ENCODE measurements at regions not wholly inside any gene's neighbourhood (a gene's known extent, or its start where the extent isn't known, plus 50 kb on each side); places are given as distances from the start of the nearest gene placed in this dataset.
"Not testable (repeated sequence)": the region's sequence is repeated elsewhere in the genome, so short reads cannot be mapped to it uniquely, and the experiment has no call there.

DNA sequence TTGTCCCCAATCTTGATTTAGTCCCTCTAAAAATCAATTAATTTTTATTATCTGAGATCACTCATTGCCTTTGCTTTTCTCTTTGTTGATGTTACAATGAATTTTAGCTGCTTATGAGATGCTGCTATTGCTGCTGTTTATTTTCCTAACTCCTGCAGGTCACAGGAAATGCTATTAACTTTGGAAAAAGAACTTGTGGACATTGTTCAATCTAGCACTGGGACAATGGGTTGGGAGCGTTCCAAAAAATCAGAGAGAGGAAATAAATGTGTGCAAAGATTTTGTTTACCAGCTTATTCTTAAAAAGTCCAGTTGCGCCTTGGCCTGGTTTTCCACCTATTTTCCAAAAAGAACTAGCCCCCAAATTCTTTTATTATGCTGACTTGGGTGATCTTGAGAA is 268.3 kb downstream of the PTH2R start:
- no peaks in the 10 kb centered on the region for H3K36me3 Mint-ChIP-seq
- H3K27ac Mint-ChIP-seq: no peak overlapping the region
- H3K4me3 Mint-ChIP-seq: no peak overlapping the region
- H3K9me3 Mint-ChIP-seq: peaks cover 0 to 52% (median 4%) of the 10 kb centered on the region in 6 donors
- H3K4me1 Mint-ChIP-seq: no peaks in the 10 kb centered on the region
- DNase-seq: no peak
- H3K27me3 Mint-ChIP-seq (ENCODE audit: low read depth in 3 of 3): peaks cover 0 to 2% (median 0%) of the 10 kb centered on the region in 3 donors

GRCh38 chr2:208685929-208686328 is 279.3 kb downstream of the PTH2R start:
- DNase-seq; H3K27me3 Mint-ChIP-seq (ENCODE audit: low read depth in 3 of 3); H3K27ac Mint-ChIP-seq; H3K4me1 Mint-ChIP-seq; H3K36me3 Mint-ChIP-seq; H3K4me3 Mint-ChIP-seq: not testable (repeated sequence)
- peaks cover 13 to 53% (median 29%) of the 10 kb centered on the region in 6 donors for H3K9me3 Mint-ChIP-seq

DNA sequence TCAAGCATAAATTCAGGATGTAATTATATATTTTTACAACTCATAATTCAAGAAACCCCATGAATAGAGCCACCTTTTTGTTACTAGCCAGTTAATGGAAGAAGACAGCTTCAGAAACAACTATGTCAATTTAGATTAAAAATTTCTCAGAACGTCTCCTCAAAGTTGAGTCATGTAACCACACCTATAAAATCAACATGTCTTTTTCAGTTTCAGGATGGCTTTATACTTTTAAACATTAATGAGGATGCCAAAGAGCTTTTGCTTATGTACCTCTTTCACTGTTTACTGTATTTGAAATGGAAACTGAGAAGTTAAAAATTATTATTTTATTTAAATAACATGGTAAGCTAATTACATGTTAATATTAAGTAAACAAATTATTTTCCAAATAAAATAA is 280.1 kb downstream of the PTH2R start:
- H3K9me3 Mint-ChIP-seq: peaks cover 14 to 57% (median 30%) of the 10 kb centered on the region in 6 donors
- H3K36me3 Mint-ChIP-seq: no peaks in the 10 kb centered on the region
- H3K27me3 Mint-ChIP-seq (ENCODE audit: low read depth in 3 of 3): peaks cover 0 to 4% (median 2%) of the 10 kb centered on the region in 3 donors
- H3K27ac Mint-ChIP-seq: no peak overlapping the region
- no peak for DNase-seq
- H3K4me1 Mint-ChIP-seq: no peaks in the 10 kb centered on the region
- no peak overlapping the region for H3K4me3 Mint-ChIP-seq

- H3K4me3 Mint-ChIP-seq; H3K27me3 Mint-ChIP-seq (ENCODE audit: low read depth in 3 of 3); H3K36me3 Mint-ChIP-seq; H3K4me1 Mint-ChIP-seq; DNase-seq; H3K27ac Mint-ChIP-seq: not testable (repeated sequence)
- peaks cover 8 to 60% (median 27%) of the 10 kb centered on the region in 6 donors for H3K9me3 Mint-ChIP-seq
Measured at GRCh38 chr2:208687720-208688119, 281.1 kb downstream of the PTH2R start.

DNA sequence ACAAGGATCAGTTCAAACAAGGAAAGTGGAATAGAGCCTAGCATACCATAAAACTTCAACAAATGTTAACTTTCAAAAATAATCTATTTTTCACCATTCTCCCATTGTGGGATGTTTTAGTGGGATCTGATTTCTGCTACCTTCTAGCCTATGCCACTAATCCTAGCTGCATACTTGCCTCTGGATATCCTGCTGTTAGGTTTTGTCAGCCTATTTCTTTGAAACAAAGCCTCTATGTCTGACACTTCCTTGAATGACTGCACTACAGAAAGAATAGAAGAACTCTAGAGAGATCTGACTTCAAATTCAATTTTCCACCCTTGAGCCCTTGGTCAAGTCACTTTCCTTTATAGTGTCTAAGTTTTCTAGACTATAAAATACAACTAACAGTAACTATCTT is 291.5 kb downstream of the PTH2R start:
- no peaks in the 10 kb centered on the region for H3K27me3 Mint-ChIP-seq (ENCODE audit: low read depth in 3 of 3)
- no peak for DNase-seq
- H3K27ac Mint-ChIP-seq: no peak overlapping the region
- no peaks in the 10 kb centered on the region for H3K4me1 Mint-ChIP-seq
- H3K9me3 Mint-ChIP-seq: peaks cover 2 to 13% (median 9%) of the 10 kb centered on the region in 6 donors
- no peak overlapping the region for H3K4me3 Mint-ChIP-seq
- no peaks in the 10 kb centered on the region for H3K36me3 Mint-ChIP-seq

DNA sequence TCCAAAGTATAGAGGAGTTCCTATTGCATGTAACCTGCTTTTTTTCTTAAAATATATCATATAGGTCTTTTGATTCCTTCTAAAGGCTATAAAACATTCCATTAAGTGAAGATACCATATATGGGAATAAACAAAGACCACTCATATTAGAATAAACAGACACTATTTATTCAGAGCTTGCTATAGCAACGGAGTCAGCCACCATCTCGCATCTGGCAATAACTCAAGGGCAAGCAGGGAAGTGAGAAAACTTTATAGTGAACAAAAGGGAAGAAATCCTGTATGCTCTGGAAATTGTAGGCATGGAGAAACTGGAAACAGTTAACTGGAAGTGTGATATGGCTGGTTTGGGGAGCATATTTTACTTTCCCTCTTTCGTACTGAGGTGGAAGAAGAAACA is 301.9 kb downstream of the PTH2R start:
- Mint-ChIP-seq H3K27ac (no peak overlapping the region), H3K4me1 (no peaks in the 10 kb centered on the region), H3K36me3 (no peaks in the 10 kb centered on the region), H3K27me3 (ENCODE audit: low read depth in 3 of 3) (peaks cover 0 to 3% (median 0%) of the 10 kb centered on the region in 3 donors), H3K4me3 (no peak overlapping the region), H3K9me3 (peaks cover 0 to 20% (median 6%) of the 10 kb centered on the region in 6 donors)
- DNase-seq: no peak

- H3K27me3 Mint-ChIP-seq (ENCODE audit: low read depth in 3 of 3): peaks cover 0 to 3% (median 0%) of the 10 kb centered on the region in 3 donors
- H3K27ac Mint-ChIP-seq: no peak overlapping the region
- H3K9me3 Mint-ChIP-seq: peaks cover 0 to 12% (median 7%) of the 10 kb centered on the region in 6 donors
- H3K36me3 Mint-ChIP-seq: no peaks in the 10 kb centered on the region
- H3K4me1 Mint-ChIP-seq: no peaks in the 10 kb centered on the region
- no peak for DNase-seq
- H3K4me3 Mint-ChIP-seq: no peak overlapping the region
Measured at GRCh38 chr2:208711598-208711997, 305.0 kb downstream of the PTH2R start.

DNA sequence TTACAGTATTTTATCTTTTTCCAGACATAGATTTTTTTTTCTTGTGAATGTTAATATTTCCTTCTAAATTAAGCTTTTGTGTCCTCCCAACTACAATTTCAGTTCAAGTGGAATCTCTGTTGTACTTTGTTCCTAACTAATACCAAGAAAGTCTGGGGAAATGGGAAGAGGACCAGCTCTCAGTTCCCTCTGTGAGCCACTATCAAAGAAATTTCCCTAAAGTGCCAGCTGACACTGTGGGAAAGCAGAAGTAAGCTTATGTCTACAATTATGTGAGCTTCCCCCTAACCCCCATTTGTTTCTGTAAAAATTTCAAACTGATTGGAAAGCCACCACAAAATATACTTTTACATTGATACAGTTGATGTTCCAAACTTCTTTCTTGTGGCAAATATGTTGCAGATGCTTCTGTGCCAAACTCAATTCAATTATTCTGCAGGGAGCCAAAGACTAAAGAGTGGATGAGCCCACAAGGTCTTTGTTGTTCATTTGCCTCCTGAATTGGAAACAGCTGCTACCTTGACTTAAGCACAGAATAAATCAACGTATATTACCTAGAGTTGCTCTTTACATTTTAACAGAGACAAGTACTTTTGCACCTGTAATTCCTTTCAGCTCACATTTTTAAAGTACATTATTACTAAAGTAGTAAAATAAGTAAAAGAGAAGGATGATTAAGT is 306.6 kb downstream of the PTH2R start:
- H3K9me3 Mint-ChIP-seq: peaks cover 2 to 14% (median 6%) of the 10 kb centered on the region in 6 donors
- no peak overlapping the region for H3K27ac Mint-ChIP-seq
- no peak for DNase-seq
- H3K4me1 Mint-ChIP-seq: no peaks in the 10 kb centered on the region
- H3K4me3 Mint-ChIP-seq: no peak overlapping the region
- no peaks in the 10 kb centered on the region for H3K36me3 Mint-ChIP-seq
- H3K27me3 Mint-ChIP-seq (ENCODE audit: low read depth in 3 of 3): peaks cover 0 to 3% (median 0%) of the 10 kb centered on the region in 3 donors

GRCh38 chr2:208718828-208719227 is 312.2 kb downstream of the PTH2R start:
- DNase-seq: no peak
- Mint-ChIP-seq H3K4me1 (no peaks in the 10 kb centered on the region), H3K4me3 (no peak overlapping the region), H3K9me3 (peaks cover 0 to 23% (median 7%) of the 10 kb centered on the region in 6 donors), H3K27ac (no peak overlapping the region), H3K36me3 (no peaks in the 10 kb centered on the region), H3K27me3 (ENCODE audit: low read depth in 3 of 3) (no peaks in the 10 kb centered on the region)

- Mint-ChIP-seq H3K4me1 (no peaks in the 10 kb centered on the region), H3K27me3 (ENCODE audit: low read depth in 3 of 3) (no peaks in the 10 kb centered on the region), H3K9me3 (peaks cover 5 to 18% (median 11%) of the 10 kb centered on the region in 6 donors), H3K27ac (no peak overlapping the region), H3K36me3 (no peaks in the 10 kb centered on the region), H3K4me3 (no peak overlapping the region)
- no peak for DNase-seq
Measured at GRCh38 chr2:208722731-208723130, 316.1 kb downstream of the PTH2R start.

DNA sequence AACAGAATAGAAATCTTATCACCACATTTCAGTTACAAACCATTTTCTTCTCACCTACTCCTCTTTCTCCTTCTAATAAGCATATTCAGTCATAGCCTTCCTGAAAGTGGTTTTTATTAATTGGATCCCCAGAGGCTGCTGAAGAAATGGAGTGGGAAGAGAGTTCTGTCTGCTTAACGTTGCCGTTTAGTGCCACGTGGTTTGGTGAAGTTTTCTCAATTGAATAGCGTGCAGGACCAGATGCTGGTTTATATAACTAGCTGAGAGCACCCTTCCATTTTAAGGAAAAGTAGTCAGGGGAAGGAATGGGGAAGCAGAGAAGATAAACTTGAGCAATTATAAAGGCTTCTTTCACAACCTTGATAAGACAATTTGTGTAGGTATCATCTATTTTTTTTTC is 318.7 kb downstream of the PTH2R start:
- Mint-ChIP-seq H3K9me3 (peaks cover 5 to 18% (median 11%) of the 10 kb centered on the region in 6 donors), H3K36me3 (no peaks in the 10 kb centered on the region), H3K27me3 (ENCODE audit: low read depth in 3 of 3) (no peaks in the 10 kb centered on the region), H3K27ac (no peak overlapping the region), H3K4me3 (no peak overlapping the region), H3K4me1 (no peaks in the 10 kb centered on the region)
- no peak for DNase-seq

GRCh38 chr2:208726242-208726641 is 319.6 kb downstream of the PTH2R start:
- DNase-seq: no peak
- peaks cover 5 to 19% (median 12%) of the 10 kb centered on the region in 6 donors for H3K9me3 Mint-ChIP-seq
- no peaks in the 10 kb centered on the region for H3K27me3 Mint-ChIP-seq (ENCODE audit: low read depth in 3 of 3)
- H3K27ac Mint-ChIP-seq: no peak overlapping the region
- H3K36me3 Mint-ChIP-seq: no peaks in the 10 kb centered on the region
- H3K4me1 Mint-ChIP-seq: no peaks in the 10 kb centered on the region
- no peak overlapping the region for H3K4me3 Mint-ChIP-seq

GRCh38 chr2:208751663-208752415 is 345.2 kb downstream of the PTH2R start:
- not testable (repeated sequence) for H3K27ac Mint-ChIP-seq; H3K27me3 Mint-ChIP-seq (ENCODE audit: low read depth in 3 of 3); H3K4me1 Mint-ChIP-seq; H3K4me3 Mint-ChIP-seq; H3K36me3 Mint-ChIP-seq; DNase-seq
- peaks cover 4 to 30% (median 22%) of the 10 kb centered on the region in 6 donors for H3K9me3 Mint-ChIP-seq

- Mint-ChIP-seq H3K27ac (no peak overlapping the region), H3K4me3 (no peak overlapping the region), H3K4me1 (no peaks in the 10 kb centered on the region), H3K36me3 (no peaks in the 10 kb centered on the region), H3K27me3 (ENCODE audit: low read depth in 3 of 3) (peaks cover 0 to 1% (median 0%) of the 10 kb centered on the region in 3 donors), H3K9me3 (peaks cover 4 to 43% (median 18%) of the 10 kb centered on the region in 6 donors)
- no peak for DNase-seq
Measured at GRCh38 chr2:208757364-208757763, 350.8 kb downstream of the PTH2R start.
